ENCODE measurements at regions not wholly inside any gene's neighbourhood (a gene's known extent, or its start where the extent isn't known, plus 50 kb on each side); places are given as distances from the start of the nearest gene placed in this dataset.
"Not testable (repeated sequence)": the region's sequence is repeated elsewhere in the genome, so short reads cannot be mapped to it uniquely, and the experiment has no call there.

GRCh38 chr13:76245211-76245610 is 609.1 kb downstream of the LMO7 start:
- DNase-seq, result no peak

GRCh38 chr13:76243120-76243519 is 607.0 kb downstream of the LMO7 start:
- not testable (repeated sequence) for DNase-seq

GRCh38 chr13:76239031-76239680 is 603.0 kb downstream of the LMO7 start:
- no peak for DNase-seq

GRCh38 chr13:76231522-76232167 is 595.5 kb downstream of the LMO7 start:
- no peak for DNase-seq

GRCh38 chr13:76229281-76229680 is 593.2 kb downstream of the LMO7 start:
- no peak for DNase-seq

- DNase-seq, result no peak
Measured at GRCh38 chr13:76226941-76227340, 590.8 kb downstream of the LMO7 start.

GRCh38 chr13:76225815-76226489 is 589.8 kb downstream of the LMO7 start:
- no peak for DNase-seq

GRCh38 chr13:76223999-76224398 is 587.9 kb downstream of the LMO7 start:
- DNase-seq, result no peak

GRCh38 chr13:76223565-76223964 is 587.4 kb downstream of the LMO7 start:
- no peak for DNase-seq

GRCh38 chr13:76222511-76222910 is 586.4 kb downstream of the LMO7 start:
- no peak for DNase-seq

GRCh38 chr13:76216729-76217128 is 580.6 kb downstream of the LMO7 start:
- no peak for DNase-seq

- no peak for DNase-seq
Measured at GRCh38 chr13:76214001-76214400, 577.9 kb downstream of the LMO7 start.

GRCh38 chr13:76213423-76213904 is 577.3 kb downstream of the LMO7 start:
- DNase-seq, result no peak

- DNase-seq, result no peak
Measured at GRCh38 chr13:76210262-76210661, 574.1 kb downstream of the LMO7 start.

- DNase-seq, result no peak
Measured at GRCh38 chr13:76198568-76199163, 562.5 kb downstream of the LMO7 start.

- DNase-seq, result no peak
Measured at GRCh38 chr13:76189882-76190519, 553.9 kb downstream of the LMO7 start.

GRCh38 chr13:76175961-76176725 is 540.0 kb downstream of the LMO7 start:
- no peak for DNase-seq

- no peak for DNase-seq
Measured at GRCh38 chr13:76168661-76169060, 532.5 kb downstream of the LMO7 start.

GRCh38 chr13:76164290-76164689 is 528.2 kb downstream of the LMO7 start:
- DNase-seq, result no peak

GRCh38 chr13:76163761-76164160 is 527.6 kb downstream of the LMO7 start:
- no peak for DNase-seq

GRCh38 chr13:76160961-76161925 is 525.1 kb downstream of the LMO7 start:
- DNase-seq, result no peak

Measured in DMS79 (cell line).